ENCODE measurements at regions not wholly inside any gene's neighbourhood (a gene's known extent, or its start where the extent isn't known, plus 50 kb on each side); places are given as distances from the start of the nearest gene placed in this dataset.

DNA sequence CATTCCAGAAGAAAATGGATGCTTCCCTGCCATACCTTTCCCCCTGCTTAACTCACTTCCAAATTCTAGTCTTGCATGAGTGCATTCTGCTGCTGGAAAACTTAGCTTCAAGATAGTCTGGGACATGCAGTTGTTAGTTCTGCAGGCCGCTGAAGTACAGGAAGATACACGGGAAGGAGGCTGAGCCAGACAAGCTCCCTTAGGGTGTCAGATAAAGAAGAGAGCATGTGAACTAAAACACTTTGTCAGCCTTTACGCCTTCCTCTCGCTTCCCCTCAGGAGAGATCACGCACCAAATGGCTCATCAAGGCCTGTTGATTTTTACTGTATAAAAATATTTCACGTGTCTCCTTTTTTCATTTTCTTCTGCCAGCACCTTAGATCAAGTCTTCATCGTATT, 420.7 kb downstream of the INSC start:
- TF ChIP-seq, protein P1, sequence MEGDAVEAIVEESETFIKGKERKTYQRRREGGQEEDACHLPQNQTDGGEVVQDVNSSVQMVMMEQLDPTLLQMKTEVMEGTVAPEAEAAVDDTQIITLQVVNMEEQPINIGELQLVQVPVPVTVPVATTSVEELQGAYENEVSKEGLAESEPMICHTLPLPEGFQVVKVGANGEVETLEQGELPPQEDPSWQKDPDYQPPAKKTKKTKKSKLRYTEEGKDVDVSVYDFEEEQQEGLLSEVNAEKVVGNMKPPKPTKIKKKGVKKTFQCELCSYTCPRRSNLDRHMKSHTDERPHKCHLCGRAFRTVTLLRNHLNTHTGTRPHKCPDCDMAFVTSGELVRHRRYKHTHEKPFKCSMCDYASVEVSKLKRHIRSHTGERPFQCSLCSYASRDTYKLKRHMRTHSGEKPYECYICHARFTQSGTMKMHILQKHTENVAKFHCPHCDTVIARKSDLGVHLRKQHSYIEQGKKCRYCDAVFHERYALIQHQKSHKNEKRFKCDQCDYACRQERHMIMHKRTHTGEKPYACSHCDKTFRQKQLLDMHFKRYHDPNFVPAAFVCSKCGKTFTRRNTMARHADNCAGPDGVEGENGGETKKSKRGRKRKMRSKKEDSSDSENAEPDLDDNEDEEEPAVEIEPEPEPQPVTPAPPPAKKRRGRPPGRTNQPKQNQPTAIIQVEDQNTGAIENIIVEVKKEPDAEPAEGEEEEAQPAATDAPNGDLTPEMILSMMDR (IDR thresholded peaks at IDR 0.05), result no peak
- no peak for TF ChIP-seq POLR2A (IDR thresholded peaks at IDR 0.05)
